Activated B cell treated with CpG ODN at 0.5 μM for 24 hours (primary cell): ENCODE measurements at regions not wholly inside any gene's neighbourhood (a gene's known extent, or its start where the extent isn't known, plus 50 kb on each side); places are given as distances from the start of the nearest gene placed in this dataset.

Experiments
- ATAC-seq: fragments of 200-7000 bp; cut with Tn5 transposase; one replicate; pipeline ENCODE4 v1.10.0; 2021; ENCODE audit warnings: low read depth, mild to moderate bottlenecking, moderate library complexity
- CTCF ChIA-PET: fragments of 350-600 bp; sonication (Branson Sonifier 250); formaldehyde crosslinking; loops from one replicate; lab custom pipeline; 2021; ENCODE audit warnings: antibody characterized with exemption; lab: Charles Lee
- POLR2A ChIA-PET: fragments of 350-600 bp; sonication (Branson Sonifier 250); formaldehyde crosslinking; loops from one replicate; lab custom pipeline; 2021; ENCODE audit warnings: antibody characterized with exemption; lab: Charles Lee
- DNase-seq: peaks from one replicate; pipeline ENCODE4 v3.0.0; 2022
- H3K27ac Mint-ChIP-seq: one replicate; pipeline ENCODE4 v1.8.0; 2020; ENCODE audit warnings: mixed read lengths
- H3K27me3 Mint-ChIP-seq: one replicate; pipeline ENCODE4 v1.8.0; 2021; ENCODE audit warnings: mixed read lengths
- H3K36me3 Mint-ChIP-seq: one replicate; pipeline ENCODE4 v1.8.0; 2021; ENCODE audit warnings: low read depth, mixed read lengths
- H3K4me1 Mint-ChIP-seq: one replicate; pipeline ENCODE4 v1.8.0; 2021; ENCODE audit warnings: mixed read lengths
- H3K4me3 Mint-ChIP-seq: one replicate; pipeline ENCODE4 v1.8.0; 2020; ENCODE audit warnings: mild to moderate bottlenecking, mixed read lengths
- H3K9me3 Mint-ChIP-seq: one replicate; pipeline ENCODE4 v1.8.0; 2020; ENCODE audit warnings: mixed read lengths
- intact Hi-C: fragments of 100-400 bp; cut with micrococcal nuclease; formaldehyde crosslinking; loops from one replicate; pipeline ENCODE4 v1.15.1; 2024
- TF ChIP-seq, protein P1 (sequence below): fragments of 200-600 bp; IDR thresholded peaks from one replicate; pipeline ENCODE4 v1.8.0; 2022; ENCODE audit warnings: antibody characterized with exemption, mild to moderate bottlenecking

DNA sequence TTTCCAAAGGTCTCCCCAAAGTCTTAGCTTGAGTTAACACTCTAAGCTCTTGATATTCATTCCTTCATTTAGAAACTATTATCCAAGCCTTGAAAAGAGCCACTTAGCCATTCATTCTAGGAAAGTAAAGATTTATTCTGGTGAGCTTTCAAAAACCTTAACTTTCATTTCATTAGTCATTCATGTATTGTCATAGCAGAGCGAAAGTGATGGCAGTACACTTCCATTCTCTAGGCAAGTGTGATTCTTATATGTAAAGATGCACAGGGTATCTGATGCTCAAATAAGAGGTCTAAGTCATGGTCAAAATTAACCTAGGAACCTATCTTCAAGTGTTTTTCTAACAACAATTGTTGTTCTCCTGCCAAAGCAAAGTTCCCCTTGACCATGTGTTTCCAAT lies 553.0 kb upstream of the FANCL start:
- H3K4me3 Mint-ChIP-seq = no peak overlapping the region
- H3K27ac Mint-ChIP-seq = no peak overlapping the region
- H3K27me3 Mint-ChIP-seq = peaks cover 6% of the 10 kb centered on the region
- no peak for ATAC-seq
- H3K36me3 Mint-ChIP-seq = no peaks in the 10 kb centered on the region
- no peaks in the 10 kb centered on the region for H3K4me1 Mint-ChIP-seq
- no peaks in the 10 kb centered on the region for H3K9me3 Mint-ChIP-seq
- ChIA-PET CTCF (no interaction called here), POLR2A (no interaction called here)
- TF ChIP-seq, protein P1, sequence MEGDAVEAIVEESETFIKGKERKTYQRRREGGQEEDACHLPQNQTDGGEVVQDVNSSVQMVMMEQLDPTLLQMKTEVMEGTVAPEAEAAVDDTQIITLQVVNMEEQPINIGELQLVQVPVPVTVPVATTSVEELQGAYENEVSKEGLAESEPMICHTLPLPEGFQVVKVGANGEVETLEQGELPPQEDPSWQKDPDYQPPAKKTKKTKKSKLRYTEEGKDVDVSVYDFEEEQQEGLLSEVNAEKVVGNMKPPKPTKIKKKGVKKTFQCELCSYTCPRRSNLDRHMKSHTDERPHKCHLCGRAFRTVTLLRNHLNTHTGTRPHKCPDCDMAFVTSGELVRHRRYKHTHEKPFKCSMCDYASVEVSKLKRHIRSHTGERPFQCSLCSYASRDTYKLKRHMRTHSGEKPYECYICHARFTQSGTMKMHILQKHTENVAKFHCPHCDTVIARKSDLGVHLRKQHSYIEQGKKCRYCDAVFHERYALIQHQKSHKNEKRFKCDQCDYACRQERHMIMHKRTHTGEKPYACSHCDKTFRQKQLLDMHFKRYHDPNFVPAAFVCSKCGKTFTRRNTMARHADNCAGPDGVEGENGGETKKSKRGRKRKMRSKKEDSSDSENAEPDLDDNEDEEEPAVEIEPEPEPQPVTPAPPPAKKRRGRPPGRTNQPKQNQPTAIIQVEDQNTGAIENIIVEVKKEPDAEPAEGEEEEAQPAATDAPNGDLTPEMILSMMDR = no peak
- DNase-seq = no peak
- intact Hi-C loops = no loop called here

DNA sequence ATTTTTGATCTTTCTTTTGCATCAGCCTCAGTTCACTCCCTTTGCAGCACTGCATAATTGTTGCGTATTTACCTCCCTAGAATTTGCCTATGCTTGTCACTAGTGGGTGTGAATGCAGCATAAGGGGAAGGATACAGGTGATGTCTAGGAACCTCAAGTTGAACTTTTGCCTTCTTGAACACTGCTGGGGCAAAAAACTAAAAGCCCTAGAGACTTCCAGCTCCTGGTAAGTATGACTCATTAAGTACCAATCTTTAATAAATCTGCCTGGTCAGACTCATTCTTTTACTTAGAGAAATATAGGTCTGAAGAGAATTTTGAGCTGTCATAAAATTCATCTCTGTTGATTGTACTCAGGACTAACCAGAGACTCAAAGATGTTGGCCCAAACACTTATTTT lies 547.3 kb upstream of the FANCL start:
- Mint-ChIP-seq H3K27ac (no peak overlapping the region), H3K9me3 (no peaks in the 10 kb centered on the region), H3K36me3 (no peaks in the 10 kb centered on the region), H3K27me3 (peaks cover 7% of the 10 kb centered on the region), H3K4me3 (no peak overlapping the region), H3K4me1 (no peaks in the 10 kb centered on the region)
- TF ChIP-seq, protein P1 = no peak
- intact Hi-C loops = no loop called here
- ATAC-seq = no peak
- ChIA-PET CTCF (no interaction called here), POLR2A (no interaction called here)
- no peak for DNase-seq

DNA sequence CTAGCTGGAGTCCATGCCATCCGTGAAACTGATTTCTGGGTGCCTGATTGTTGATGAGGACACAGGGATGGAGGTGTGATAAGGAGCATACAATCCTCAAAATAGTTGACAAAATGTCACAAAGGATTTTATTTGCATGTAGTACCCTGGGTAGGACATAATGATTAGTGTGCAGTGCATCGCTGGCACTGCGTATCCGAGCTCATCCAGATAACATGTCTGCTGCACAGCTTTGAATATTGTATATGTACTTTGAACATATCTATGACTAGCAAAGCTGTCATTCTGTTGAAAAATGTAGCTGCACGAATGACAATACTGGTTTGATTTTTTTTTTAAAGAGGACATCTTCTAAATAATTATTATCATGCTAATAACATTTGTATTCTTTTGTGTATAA lies 529.7 kb upstream of the FANCL start:
- ATAC-seq (no peak), DNase-seq (no peak)
- Mint-ChIP-seq H3K9me3 (no peaks in the 10 kb centered on the region), H3K27ac (no peak overlapping the region), H3K4me3 (no peak overlapping the region), H3K27me3 (peaks cover 10% of the 10 kb centered on the region), H3K36me3 (no peaks in the 10 kb centered on the region), H3K4me1 (no peaks in the 10 kb centered on the region)
- CTCF ChIA-PET = no interaction called here
- TF ChIP-seq, protein P1 = no peak
- POLR2A ChIA-PET = no interaction called here
- intact Hi-C loops = no loop called here

DNA sequence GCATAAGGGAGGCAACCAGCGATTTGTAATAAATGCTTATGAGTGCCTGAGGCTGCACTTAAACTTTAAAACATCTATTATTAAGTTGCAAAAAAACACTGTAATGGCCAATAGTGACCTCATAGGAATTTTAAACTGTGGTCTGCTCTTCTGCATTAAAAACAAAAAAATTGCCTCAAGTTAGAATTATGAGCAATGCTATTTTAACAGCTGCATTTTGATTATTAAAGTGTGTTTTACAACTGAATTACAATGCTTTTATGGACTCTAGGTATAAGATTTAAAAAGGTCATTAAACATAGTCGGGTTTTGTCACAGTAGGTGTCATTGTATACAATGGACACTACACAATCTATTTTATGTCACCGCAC lies 528.7 kb upstream of the FANCL start:
- no peak for ATAC-seq
- Mint-ChIP-seq H3K27ac (no peak overlapping the region), H3K4me1 (peaks cover under 1% of the 10 kb centered on the region), H3K4me3 (no peak overlapping the region), H3K36me3 (no peaks in the 10 kb centered on the region), H3K9me3 (no peaks in the 10 kb centered on the region), H3K27me3 (peaks cover 6% of the 10 kb centered on the region)
- DNase-seq = no peak
- ChIA-PET POLR2A (no interaction called here), CTCF (no interaction called here)
- intact Hi-C loops = loop anchor here (10.0 kb wide), 2 partner anchors 255 to 675 kb away; no protein-coding TSS in a partner anchor
- TF ChIP-seq, protein P1 = no peak

DNA sequence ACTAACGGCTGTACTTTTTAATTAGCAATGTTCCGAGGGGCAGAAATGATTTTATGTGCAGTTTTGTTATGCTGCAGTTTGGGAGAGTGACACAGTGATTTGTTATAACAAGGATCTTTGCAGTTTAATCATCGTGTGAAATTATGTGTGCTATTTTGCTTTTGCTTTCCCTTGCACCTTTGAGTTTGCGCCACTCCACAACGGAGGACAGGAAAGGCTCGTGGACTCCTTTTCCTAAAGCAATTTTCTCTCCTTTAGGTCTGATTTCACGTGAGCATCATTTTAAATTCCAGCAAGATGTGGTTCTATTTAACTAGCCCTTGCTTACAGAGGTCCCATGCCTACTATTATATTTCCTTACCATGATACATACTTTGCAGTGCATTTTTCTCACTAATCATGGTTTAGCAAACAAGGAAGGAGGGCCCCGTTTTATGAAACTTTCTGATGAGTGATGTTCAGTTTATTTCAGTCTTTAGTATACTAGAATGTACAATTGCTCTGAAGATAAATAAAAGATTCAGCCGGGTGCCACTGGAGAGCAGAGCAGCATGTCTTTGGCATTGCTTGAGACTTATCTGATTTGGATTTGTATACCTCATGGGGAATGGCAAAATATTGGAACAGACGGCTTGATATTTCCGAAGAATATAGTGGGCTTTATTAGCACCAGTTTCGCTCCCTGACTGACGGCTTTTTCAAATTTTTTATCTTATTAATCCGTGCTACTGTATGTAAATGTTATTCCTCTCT lies 528.2 kb upstream of the FANCL start:
- TF ChIP-seq, protein P1 = no peak
- CTCF ChIA-PET = no interaction called here
- no peak overlapping the region for H3K4me3 Mint-ChIP-seq
- no peaks in the 10 kb centered on the region for H3K36me3 Mint-ChIP-seq
- ATAC-seq = no peak
- H3K27me3 Mint-ChIP-seq = peaks cover 4% of the 10 kb centered on the region
- H3K4me1 Mint-ChIP-seq = peaks cover 6% of the 10 kb centered on the region
- H3K27ac Mint-ChIP-seq = no peak overlapping the region
- DNase-seq = no peak
- H3K9me3 Mint-ChIP-seq = no peaks in the 10 kb centered on the region
- intact Hi-C loops = loop anchor here (10.0 kb wide), 2 partner anchors 256 to 676 kb away; no protein-coding TSS in a partner anchor
- POLR2A ChIA-PET = no interaction called here
